GM12892 (cell line): ENCODE measurements at regions not wholly inside any gene's neighbourhood (a gene's known extent, or its start where the extent isn't known, plus 50 kb on each side); places are given as distances from the start of the nearest gene placed in this dataset.

Source experiments
- POLR2A ChIP-seq: IDR thresholded peaks from 2 replicates; pipeline ENCODE4 v1.6.1; 2011; ENCODE audit warnings: low read depth, low read length, control low read depth
- TAF1 ChIP-seq: IDR thresholded peaks from 2 replicates; pipeline ENCODE4 v1.6.1; 2011; ENCODE audit warnings: low read depth, mild to moderate bottlenecking, control low read depth, low read length, borderline replicate concordance

DNA sequence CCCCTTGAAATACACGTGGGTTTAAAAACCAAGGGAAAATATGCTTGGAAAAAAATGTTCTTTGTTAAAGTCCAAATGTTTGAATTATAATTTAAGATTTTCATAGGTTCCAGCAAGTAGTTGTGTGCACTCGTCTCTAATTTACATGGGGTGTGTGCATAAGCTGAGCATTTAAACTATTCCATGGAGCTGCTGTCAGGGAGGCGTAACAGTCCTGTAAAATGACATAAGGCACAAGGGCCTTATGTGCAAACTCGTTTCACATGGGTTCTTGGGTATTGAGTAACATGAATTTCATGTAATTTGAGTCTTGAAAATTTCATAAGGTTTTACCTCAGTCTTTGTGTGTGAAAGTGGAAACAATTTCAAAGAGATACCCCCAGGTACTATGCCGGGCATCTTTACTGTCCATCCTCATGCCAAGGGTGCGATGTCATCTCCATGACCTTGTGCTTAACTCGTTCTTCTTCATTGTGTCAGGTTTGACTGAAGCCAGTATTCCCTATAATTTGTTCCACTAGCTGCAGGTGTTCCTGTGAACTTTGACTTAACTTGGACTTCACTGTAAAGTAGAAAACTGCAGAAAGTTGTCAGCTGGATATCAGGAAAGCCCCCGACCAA is 359.3 kb downstream of the SH3GL2 start:
- TF ChIP-seq POLR2A (no peak), TAF1 (no peak)
